ENCODE measurements at regions not wholly inside any gene's neighbourhood (a gene's known extent, or its start where the extent isn't known, plus 50 kb on each side); places are given as distances from the start of the nearest gene placed in this dataset.

DNA sequence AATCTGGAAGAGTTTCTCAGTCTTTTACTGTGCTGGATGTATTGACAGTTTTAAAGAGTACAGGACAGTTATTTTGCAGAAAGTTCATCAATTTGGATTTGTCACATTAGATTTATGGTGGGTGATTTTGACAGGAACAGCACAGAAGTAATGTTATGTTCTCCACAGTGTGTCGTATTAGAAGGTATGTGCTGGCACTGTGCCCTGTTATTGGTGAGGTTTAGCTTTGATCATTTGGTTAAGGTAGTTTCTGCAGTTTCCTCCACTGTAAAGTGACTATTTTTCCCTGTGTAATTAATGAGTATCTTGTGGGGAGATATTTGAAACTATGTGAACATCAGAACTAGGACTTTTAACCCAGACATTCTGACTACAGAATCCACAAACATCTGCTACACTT lies 308.5 kb upstream of the TBX3 start:
- intact Hi-C loops (cut with DNase I) = no loop called here
- Histone ChIP-seq H3K36me3 (no peaks in the 10 kb centered on the region), H3K9me3 (no peaks in the 10 kb centered on the region), H3K4me3 (replicated peaks in 1 of 3) (no peak overlapping the region), H3K27me3 (no peaks in the 10 kb centered on the region), H3K4me1 (no peaks in the 10 kb centered on the region), H3K27ac (no peak overlapping the region)
- 43 to 45% methylated on average over 1 of the region's 1 CpG for WGBS, 2 donors
- DNase-seq = no peak
- TF ChIP-seq, protein P1, sequence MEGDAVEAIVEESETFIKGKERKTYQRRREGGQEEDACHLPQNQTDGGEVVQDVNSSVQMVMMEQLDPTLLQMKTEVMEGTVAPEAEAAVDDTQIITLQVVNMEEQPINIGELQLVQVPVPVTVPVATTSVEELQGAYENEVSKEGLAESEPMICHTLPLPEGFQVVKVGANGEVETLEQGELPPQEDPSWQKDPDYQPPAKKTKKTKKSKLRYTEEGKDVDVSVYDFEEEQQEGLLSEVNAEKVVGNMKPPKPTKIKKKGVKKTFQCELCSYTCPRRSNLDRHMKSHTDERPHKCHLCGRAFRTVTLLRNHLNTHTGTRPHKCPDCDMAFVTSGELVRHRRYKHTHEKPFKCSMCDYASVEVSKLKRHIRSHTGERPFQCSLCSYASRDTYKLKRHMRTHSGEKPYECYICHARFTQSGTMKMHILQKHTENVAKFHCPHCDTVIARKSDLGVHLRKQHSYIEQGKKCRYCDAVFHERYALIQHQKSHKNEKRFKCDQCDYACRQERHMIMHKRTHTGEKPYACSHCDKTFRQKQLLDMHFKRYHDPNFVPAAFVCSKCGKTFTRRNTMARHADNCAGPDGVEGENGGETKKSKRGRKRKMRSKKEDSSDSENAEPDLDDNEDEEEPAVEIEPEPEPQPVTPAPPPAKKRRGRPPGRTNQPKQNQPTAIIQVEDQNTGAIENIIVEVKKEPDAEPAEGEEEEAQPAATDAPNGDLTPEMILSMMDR (IDR thresholded peaks at IDR 0.05) = no peak
- TF ChIP-seq POLR2A (IDR thresholded peaks at IDR 0.05) = no peak

DNA sequence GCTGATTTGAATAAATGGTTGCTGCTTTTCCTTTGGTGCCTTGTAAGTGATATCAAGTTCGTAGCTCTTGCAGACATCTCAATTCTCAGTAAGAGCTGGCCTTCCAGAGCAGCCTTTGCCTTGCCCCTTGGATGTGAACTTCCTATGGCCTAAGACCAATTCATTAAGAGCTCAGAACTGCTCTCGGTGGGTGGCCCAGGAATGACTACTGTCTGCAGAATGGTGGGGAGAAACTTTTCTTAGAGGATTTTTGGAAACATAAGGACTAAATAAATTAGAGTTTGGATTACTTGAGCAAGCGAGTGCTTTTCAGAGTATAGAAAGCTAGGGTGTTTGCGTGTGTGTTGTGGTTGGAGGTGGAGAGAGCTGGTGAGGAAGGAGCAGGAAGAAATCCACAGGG lies 306.4 kb upstream of the TBX3 start:
- Histone ChIP-seq H3K9me3 (no peaks in the 10 kb centered on the region), H3K36me3 (no peaks in the 10 kb centered on the region), H3K4me1 (no peaks in the 10 kb centered on the region), H3K4me3 (replicated peaks in 1 of 3) (no peak overlapping the region), H3K27ac (no peak overlapping the region), H3K27me3 (no peaks in the 10 kb centered on the region)
- DNase-seq = no peak
- no peak for TF ChIP-seq POLR2A (IDR thresholded peaks at IDR 0.05)
- TF ChIP-seq, protein P1 (IDR thresholded peaks at IDR 0.05) = no peak
- WGBS, 2 donors = 92 to 95% methylated on average over 4 of the region's 4 CpGs
- intact Hi-C loops (cut with DNase I) = no loop called here

GRCh38 chr12:114986849-114987248 lies 302.9 kb upstream of the TBX3 start:
- H3K9me3 ChIP-seq = no peaks in the 10 kb centered on the region
- DNase-seq = no peak
- TF ChIP-seq, protein P1 (IDR thresholded peaks at IDR 0.05) = no peak
- TF ChIP-seq POLR2A (IDR thresholded peaks at IDR 0.05) = no peak
- H3K4me3 ChIP-seq (replicated peaks in 1 of 3) = no peak overlapping the region
- no peak overlapping the region for H3K27ac ChIP-seq
- intact Hi-C loops (cut with DNase I) = no loop called here
- WGBS, 2 donors = 82 to 94% methylated on average over 1 of the region's 1 CpG
- no peaks in the 10 kb centered on the region for H3K27me3 ChIP-seq
- H3K36me3 ChIP-seq = no peaks in the 10 kb centered on the region
- H3K4me1 ChIP-seq = no peaks in the 10 kb centered on the region

GRCh38 chr12:114986178-114986714 lies 302.3 kb upstream of the TBX3 start:
- intact Hi-C loops (cut with DNase I) = no loop called here
- Histone ChIP-seq H3K4me1 (no peaks in the 10 kb centered on the region), H3K36me3 (no peaks in the 10 kb centered on the region), H3K9me3 (no peaks in the 10 kb centered on the region), H3K27ac (no peak overlapping the region), H3K27me3 (no peaks in the 10 kb centered on the region), H3K4me3 (replicated peaks in 1 of 3) (no peak overlapping the region)
- TF ChIP-seq, protein P1 (IDR thresholded peaks at IDR 0.05) = no peak
- no peak for TF ChIP-seq POLR2A (IDR thresholded peaks at IDR 0.05)
- DNase-seq = no peak

DNA sequence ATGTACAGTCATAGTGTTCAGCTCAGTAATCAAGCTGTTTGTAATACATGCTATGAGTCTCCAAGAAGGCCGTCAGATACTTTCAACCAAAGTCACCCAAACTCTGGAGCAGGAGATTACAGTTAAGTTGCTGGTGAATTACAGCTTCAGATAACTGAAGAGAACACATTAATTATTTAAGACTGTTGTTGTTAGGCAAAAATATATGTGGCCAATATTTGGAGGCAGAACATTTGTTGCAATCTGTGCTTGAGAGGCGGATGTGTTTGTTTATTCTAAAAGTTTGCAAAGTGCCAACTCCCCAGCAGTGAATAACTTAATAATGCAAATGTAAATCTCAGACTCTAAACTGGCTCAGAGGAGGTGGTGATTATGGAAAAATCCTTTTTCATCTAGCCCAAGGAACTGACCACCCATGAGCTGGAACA lies 300.7 kb upstream of the TBX3 start:
- TF ChIP-seq, protein P1 (IDR thresholded peaks at IDR 0.05) = no peak
- no peak for TF ChIP-seq POLR2A (IDR thresholded peaks at IDR 0.05)
- Histone ChIP-seq H3K9me3 (no peaks in the 10 kb centered on the region), H3K27me3 (no peaks in the 10 kb centered on the region), H3K4me1 (no peaks in the 10 kb centered on the region), H3K36me3 (no peaks in the 10 kb centered on the region), H3K4me3 (replicated peaks in 1 of 3) (no peak overlapping the region), H3K27ac (no peak overlapping the region)
- 74 to 95% methylated on average over 2 of the region's 2 CpGs for WGBS, 2 donors
- intact Hi-C loops (cut with DNase I) = no loop called here
- DNase-seq = no peak

Data from thyroid gland (tissue), 4 donors.